Neuronal stem cell (in vitro differentiated cells): ENCODE measurements at regions not wholly inside any gene's neighbourhood (a gene's known extent, or its start where the extent isn't known, plus 50 kb on each side); places are given as distances from the start of the nearest gene placed in this dataset.
"Not testable (repeated sequence)": the region's sequence is repeated elsewhere in the genome, so short reads cannot be mapped to it uniquely, and the experiment has no call there.

ENCODE experiments used
- DNase-seq: peaks from one replicate; pipeline ENCODE4 v3.0.0-alpha.2; 2013; ENCODE audit warnings: low spot score
- H2AFZ ChIP-seq: one replicate; pipeline ENCODE4 v1.6.1; 2013; ENCODE audit warnings: mild to moderate bottlenecking, low read length, inconsistent platforms
- H2AK5ac ChIP-seq: 2 replicates; pipeline ENCODE4 v1.6.1; 2013; ENCODE audit warnings: low read depth, mild to moderate bottlenecking, inconsistent platforms, low read length, moderate library complexity, mixed read lengths
- H2BK120ac ChIP-seq: 2 replicates; pipeline ENCODE4 v1.6.1; 2013; ENCODE audit warnings: low read depth, mild to moderate bottlenecking, inconsistent platforms, low read length, moderate library complexity, mixed read lengths
- H2BK12ac ChIP-seq: one replicate; pipeline ENCODE4 v1.6.1; 2013; ENCODE audit warnings: low read length, inconsistent platforms
- H2BK15ac ChIP-seq: 2 replicates; pipeline ENCODE4 v1.6.1; 2013; ENCODE audit warnings: mild to moderate bottlenecking, low read length, inconsistent platforms, mixed read lengths
- H2BK5ac ChIP-seq: one replicate; pipeline ENCODE4 v1.6.1; 2013; ENCODE audit warnings: inconsistent platforms, mild to moderate bottlenecking, low read length, moderate library complexity
- H3K14ac ChIP-seq: one replicate; pipeline ENCODE4 v1.6.1; 2013; ENCODE audit warnings: low read length, inconsistent platforms
- H3K18ac ChIP-seq: 2 replicates; pipeline ENCODE4 v1.6.1; 2013; ENCODE audit warnings: low read length, inconsistent platforms
- H3K23ac ChIP-seq: 2 replicates; pipeline ENCODE4 v1.6.1; 2013; ENCODE audit warnings: low read depth, mild to moderate bottlenecking, mixed read lengths, low read length, inconsistent platforms; ENCODE audit not compliant: poor library complexity
- H3K27ac ChIP-seq: replicated peaks from 3 replicates; pipeline ENCODE4 v1.5.1; 2013; ENCODE audit warnings: low read length, inconsistent platforms
- H3K27me3 ChIP-seq, 3 experiments: 2 replicates each; pipeline ENCODE4 v1.6.1; 2013; ENCODE audit warnings: low read length in 3 of 3, mild to moderate bottlenecking in 2 of 3, inconsistent platforms in 1 of 3, low read depth in 1 of 3, mixed read lengths in 1 of 3, moderate library complexity in 1 of 3; ENCODE audit not compliant: control insufficient read depth in 3 of 3, insufficient read depth in 3 of 3
- H3K36me3 ChIP-seq, 2 donors: replicated peaks in 1 of 2; 2 replicates each; pipeline ENCODE4 v1.6.1; 2013; ENCODE audit warnings: low read length in 2 of 2; ENCODE audit not compliant: control insufficient read depth in 2 of 2, insufficient read depth in 2 of 2
- H3K4ac ChIP-seq: 2 replicates; pipeline ENCODE4 v1.6.1; 2013; ENCODE audit warnings: inconsistent platforms, mild to moderate bottlenecking, low read length, moderate library complexity
- H3K4me1 ChIP-seq, 2 donors: 1 replicate in 1 of 2; 2 replicates in 1 of 2; pipeline ENCODE4 v1.6.1; 2013; ENCODE audit warnings: low read length in 2 of 2, low read depth in 1 of 2; ENCODE audit not compliant: control insufficient read depth in 2 of 2, insufficient read depth in 1 of 2
- H3K4me2 ChIP-seq: one replicate; pipeline ENCODE4 v1.6.1; 2013; ENCODE audit warnings: mild to moderate bottlenecking, low read length, inconsistent platforms; ENCODE audit not compliant: insufficient read depth, poor library complexity, severe bottlenecking
- H3K4me3 ChIP-seq, 2 donors: 2 replicates each; pipeline ENCODE4 v1.5.1; 2013; ENCODE audit warnings: low read length in 2 of 2, mild to moderate bottlenecking in 2 of 2, inconsistent platforms in 1 of 2, moderate library complexity in 1 of 2
- H3K79me1 ChIP-seq: one replicate; pipeline ENCODE4 v1.6.1; 2013; ENCODE audit warnings: low read depth, mild to moderate bottlenecking, inconsistent platforms, low read length, moderate library complexity
- H3K9ac ChIP-seq: one replicate; pipeline ENCODE4 v1.6.1; 2013; ENCODE audit warnings: mild to moderate bottlenecking, low read depth, low read length, inconsistent platforms; ENCODE audit not compliant: poor library complexity
- H3K9me3 ChIP-seq, 2 donors: replicated peaks in 1 of 2; 2 replicates each; pipeline versions ENCODE3 to v1.6.1; 2013; ENCODE audit warnings: low read length in 2 of 2, mild to moderate bottlenecking in 2 of 2, inconsistent platforms in 1 of 2, low read depth in 1 of 2, mixed read lengths in 1 of 2, moderate library complexity in 1 of 2; ENCODE audit not compliant: control insufficient read depth in 2 of 2, insufficient read depth in 1 of 2
- H4K8ac ChIP-seq: one replicate; pipeline ENCODE4 v1.6.1; 2013; ENCODE audit warnings: low read depth, mild to moderate bottlenecking, inconsistent platforms, low read length, moderate library complexity
- H4K91ac ChIP-seq: one replicate; pipeline ENCODE4 v1.6.1; 2013; ENCODE audit warnings: low read length, low read depth, mild to moderate bottlenecking, inconsistent platforms; ENCODE audit not compliant: poor library complexity
- WGBS, 2 donors: extraction: QIAGEN DNeasy Blood & Tissue Kit; methylation state at CpG; one replicate each; pipeline ENCODE4 v1.1.7; 2013; ENCODE audit warnings: missing lambda C conversion rate in 2 of 2, mixed read lengths in 1 of 2; ENCODE audit not compliant: insufficient read length in 2 of 2, insufficient replicate concordance in 1 of 2; ENCODE audit errors: extremely low coverage in 2 of 2; 5-methylcytosine and 5-hydroxymethylcytosine counted together

GRCh38 chr14:40677206-40677605, 929.5 kb upstream of the LRFN5 start:
- not testable (repeated sequence) for H2BK5ac ChIP-seq, DNase-seq, H3K9me3 ChIP-seq, H3K9ac ChIP-seq, H3K36me3 ChIP-seq, H4K91ac ChIP-seq, H2AK5ac ChIP-seq, H3K4me2 ChIP-seq, H2BK12ac ChIP-seq, H4K8ac ChIP-seq, H2BK15ac ChIP-seq, H3K18ac ChIP-seq, H2AFZ ChIP-seq, H3K23ac ChIP-seq, H3K4me3 ChIP-seq, H2BK120ac ChIP-seq, H3K4ac ChIP-seq, H3K79me1 ChIP-seq, H3K27ac ChIP-seq, H3K14ac ChIP-seq, H3K27me3 ChIP-seq, H3K4me1 ChIP-seq

- no peak overlapping the region for H2BK15ac ChIP-seq
- no peak overlapping the region for H2BK5ac ChIP-seq
- no peak overlapping the region for H2BK120ac ChIP-seq
- no peaks in the 10 kb centered on the region for H3K36me3 ChIP-seq
- no peak overlapping the region for H3K18ac ChIP-seq
- DNase-seq: no peak
- H4K91ac ChIP-seq: no peak overlapping the region
- no peak overlapping the region for H3K23ac ChIP-seq
- no peak overlapping the region for H3K14ac ChIP-seq
- H3K9ac ChIP-seq: no peak overlapping the region
- no peak overlapping the region for H3K4ac ChIP-seq
- H2BK12ac ChIP-seq: no peak overlapping the region
- H3K27me3 ChIP-seq: no peaks in the 10 kb centered on the region
- H3K4me1 ChIP-seq: no peaks in the 10 kb centered on the region
- no peak overlapping the region for H2AK5ac ChIP-seq
- H3K9me3 ChIP-seq: no peaks in the 10 kb centered on the region
- no CpG with 5 or more reads among the region's 1 CpG for WGBS, 2 donors
- no peak overlapping the region for H3K4me3 ChIP-seq
- no peak overlapping the region for H3K27ac ChIP-seq
- no peak overlapping the region for H3K4me2 ChIP-seq
- H4K8ac ChIP-seq: no peak overlapping the region
- no peak overlapping the region for H2AFZ ChIP-seq
- no peaks in the 10 kb centered on the region for H3K79me1 ChIP-seq
These were observed 932.2 kb upstream of the LRFN5 start for GRCh38 chr14:40674502-40674901.

- H3K23ac ChIP-seq: no peak overlapping the region
- H3K27ac ChIP-seq: no peak overlapping the region
- no peak overlapping the region for H3K4me2 ChIP-seq
- no peak overlapping the region for H3K4me3 ChIP-seq
- H2AFZ ChIP-seq: no peak overlapping the region
- no peak overlapping the region for H2BK12ac ChIP-seq
- H3K9me3 ChIP-seq: no peaks in the 10 kb centered on the region
- no peak overlapping the region for H3K4ac ChIP-seq
- peaks cover 0 to 3% of the 10 kb centered on the region in 2 donors for H3K4me1 ChIP-seq
- H2BK15ac ChIP-seq: no peak overlapping the region
- H3K18ac ChIP-seq: no peak overlapping the region
- no peak overlapping the region for H4K91ac ChIP-seq
- no peaks in the 10 kb centered on the region for H3K79me1 ChIP-seq
- no peak overlapping the region for H2AK5ac ChIP-seq
- no peak for DNase-seq
- H2BK5ac ChIP-seq: no peak overlapping the region
- H3K27me3 ChIP-seq: no peaks in the 10 kb centered on the region
- H3K36me3 ChIP-seq: no peaks in the 10 kb centered on the region
- no peak overlapping the region for H4K8ac ChIP-seq
- no peak overlapping the region for H2BK120ac ChIP-seq
- H3K14ac ChIP-seq: no peak overlapping the region
- no peak overlapping the region for H3K9ac ChIP-seq
These were observed 950.4 kb upstream of the LRFN5 start for GRCh38 chr14:40656311-40656710.

- Histone ChIP-seq H3K4me2 (no peak overlapping the region), H3K4me1 (peaks cover 0 to 3% of the 10 kb centered on the region in 2 donors), H3K4me3 (no peak overlapping the region), H2AK5ac (no peak overlapping the region), H2BK12ac (no peak overlapping the region), H2BK5ac (no peak overlapping the region), H3K9ac (no peak overlapping the region), H4K8ac (no peak overlapping the region), H2BK15ac (no peak overlapping the region), H3K4ac (no peak overlapping the region), H3K9me3 (no peaks in the 10 kb centered on the region), H3K27me3 (no peaks in the 10 kb centered on the region), H4K91ac (no peak overlapping the region), H2AFZ (no peak overlapping the region), H2BK120ac (no peak overlapping the region), H3K27ac (no peak overlapping the region), H3K36me3 (no peaks in the 10 kb centered on the region), H3K23ac (no peak overlapping the region), H3K14ac (no peak overlapping the region), H3K79me1 (no peaks in the 10 kb centered on the region), H3K18ac (no peak overlapping the region)
- no peak for DNase-seq
These were observed 954.5 kb upstream of the LRFN5 start for GRCh38 chr14:40652089-40652691.
